ENCODE measurements at regions not wholly inside any gene's neighbourhood (a gene's known extent, or its start where the extent isn't known, plus 50 kb on each side); places are given as distances from the start of the nearest gene placed in this dataset.
"Not testable (repeated sequence)": the region's sequence is repeated elsewhere in the genome, so short reads cannot be mapped to it uniquely, and the experiment has no call there.

DNA sequence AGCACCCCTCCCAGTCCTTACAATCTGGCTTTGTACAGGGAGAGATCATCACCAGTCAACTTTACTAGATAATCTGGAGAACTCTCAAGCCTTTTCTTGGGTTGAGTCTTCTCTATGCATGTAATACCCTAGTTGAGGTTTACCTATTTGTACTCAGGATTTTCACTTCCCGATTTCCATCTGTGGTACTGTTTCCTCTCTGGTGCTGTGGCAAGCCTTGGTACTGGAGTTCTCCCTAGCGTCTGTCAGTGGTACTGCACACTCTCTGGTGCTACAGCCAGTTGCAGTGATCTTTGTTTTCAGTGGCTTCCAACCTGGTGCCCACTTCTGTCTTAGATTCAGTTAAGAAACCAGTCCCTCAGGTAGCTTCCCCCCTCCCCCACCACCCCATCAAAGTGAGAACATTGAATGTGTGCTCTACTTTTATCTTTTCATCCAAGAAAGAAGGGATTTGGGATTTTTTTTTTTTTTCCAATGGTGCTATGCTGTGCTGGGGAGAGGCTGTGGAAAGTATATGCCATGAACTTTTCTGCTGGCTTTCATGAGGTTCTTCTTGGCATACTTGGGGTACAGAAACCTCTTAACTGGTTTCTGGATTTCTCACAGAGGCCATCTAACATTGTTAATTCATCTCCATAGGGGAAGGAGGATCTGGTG lies 69.4 kb upstream of the EVL start:
- Mint-ChIP-seq H3K36me3 (no peaks in the 10 kb centered on the region), H3K27ac (no peak overlapping the region), H3K4me3 (no peak overlapping the region), H3K4me1 (peaks cover 8% of the 10 kb centered on the region), H3K9me3 (no peaks in the 10 kb centered on the region)
- ATAC-seq (peak; percentile 91), DNase-seq (ENCODE audit: low spot score in 2 of 2) (peak; percentile 40 to 78)

DNA sequence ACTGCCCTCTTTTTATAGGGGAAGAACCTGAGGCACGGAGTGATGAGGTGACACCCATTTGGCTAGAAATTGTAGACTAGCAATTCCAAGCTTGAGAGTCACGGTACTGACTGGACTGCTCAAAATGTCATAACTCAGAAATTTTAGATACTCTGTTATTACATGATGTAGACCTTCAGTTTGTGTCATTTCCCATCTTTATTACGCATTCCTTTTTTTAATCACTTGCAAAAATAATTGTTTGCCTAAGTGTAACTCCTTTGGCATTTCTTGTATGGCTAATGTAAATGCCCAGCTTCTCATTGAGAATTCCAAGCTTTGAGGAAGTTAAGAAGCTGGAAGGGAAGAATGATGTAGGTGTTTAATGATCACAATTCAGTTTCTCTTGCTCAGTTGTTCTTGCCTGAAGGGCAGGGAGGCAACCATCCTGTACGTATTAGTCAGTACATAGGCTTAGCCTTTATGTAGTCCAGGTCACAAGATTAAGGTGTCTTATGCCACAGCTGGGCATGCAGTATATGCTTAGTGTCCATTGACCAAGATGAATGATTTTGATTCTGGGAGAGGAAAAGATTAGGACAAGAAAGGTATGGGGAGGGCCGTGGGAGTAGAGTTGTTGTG lies 68.2 kb upstream of the EVL start:
- no peaks in the 10 kb centered on the region for H3K9me3 Mint-ChIP-seq
- H3K4me1 Mint-ChIP-seq: peaks cover 8% of the 10 kb centered on the region
- no peak overlapping the region for H3K4me3 Mint-ChIP-seq
- DNase-seq (ENCODE audit: low spot score in 2 of 2): no peak
- ATAC-seq: no peak
- no peak overlapping the region for H3K27ac Mint-ChIP-seq
- no peaks in the 10 kb centered on the region for H3K36me3 Mint-ChIP-seq

- DNase-seq (ENCODE audit: low spot score in 2 of 2); H3K4me3 Mint-ChIP-seq; H3K4me1 Mint-ChIP-seq; ATAC-seq; H3K9me3 Mint-ChIP-seq; H3K27ac Mint-ChIP-seq; H3K36me3 Mint-ChIP-seq: not testable (repeated sequence)
Observed at GRCh38 chr14:100000398-100000797, 64.8 kb upstream of the EVL start.

DNA sequence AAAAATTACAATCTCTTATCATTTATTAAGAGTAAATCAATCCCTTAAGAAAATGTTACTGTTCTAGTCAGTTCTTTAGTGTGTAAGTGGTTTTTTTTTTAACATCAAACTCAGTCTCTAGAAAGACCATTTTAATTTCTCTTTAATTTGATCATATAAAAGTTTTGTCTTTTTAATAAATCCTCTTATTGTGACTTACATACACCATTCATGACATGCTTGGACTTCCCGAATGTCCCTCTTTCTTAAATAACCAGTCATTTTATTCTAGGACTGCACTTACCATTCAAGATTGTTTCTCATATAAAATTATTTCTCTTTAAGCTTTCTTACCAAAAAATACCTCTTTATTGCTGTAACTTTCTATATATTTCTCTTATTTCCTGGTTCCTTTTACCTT lies 60.8 kb upstream of the EVL start:
- DNase-seq (ENCODE audit: low spot score in 2 of 2) (no peak), ATAC-seq (no peak)
- no peaks in the 10 kb centered on the region for H3K9me3 Mint-ChIP-seq
- H3K4me3 Mint-ChIP-seq: no peak overlapping the region
- no peak overlapping the region for H3K27ac Mint-ChIP-seq
- no peaks in the 10 kb centered on the region for H3K36me3 Mint-ChIP-seq
- H3K4me1 Mint-ChIP-seq: no peaks in the 10 kb centered on the region

DNA sequence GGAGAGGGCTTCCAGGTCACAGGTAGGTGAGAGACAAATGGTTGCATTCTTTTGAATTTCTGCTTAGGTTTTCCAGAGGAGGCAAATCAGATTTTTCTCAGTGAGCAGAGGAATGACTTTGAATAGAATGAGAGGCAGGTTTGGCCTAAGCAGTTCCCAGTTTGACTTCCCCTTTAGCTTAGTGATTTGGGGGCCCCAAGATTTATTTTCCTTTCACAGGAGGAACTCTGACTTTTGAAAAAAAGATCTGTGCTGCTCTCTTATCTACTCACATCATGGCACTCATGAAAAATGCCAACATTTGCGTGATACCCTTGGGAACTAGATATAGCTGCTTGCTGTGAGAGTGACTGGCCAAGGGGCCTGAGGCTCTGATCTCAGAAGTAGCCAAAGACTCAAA lies 58.0 kb upstream of the EVL start:
- DNase-seq (ENCODE audit: low spot score in 2 of 2): no peak
- Mint-ChIP-seq H3K4me1 (no peaks in the 10 kb centered on the region), H3K36me3 (no peaks in the 10 kb centered on the region), H3K27ac (no peak overlapping the region), H3K9me3 (no peaks in the 10 kb centered on the region), H3K4me3 (no peak overlapping the region)
- no peak for ATAC-seq

GRCh38 chr14:100009802-100010201 lies 55.4 kb upstream of the EVL start:
- not testable (repeated sequence) for DNase-seq (ENCODE audit: low spot score in 2 of 2); ATAC-seq; H3K9me3 Mint-ChIP-seq; H3K36me3 Mint-ChIP-seq; H3K4me3 Mint-ChIP-seq; H3K4me1 Mint-ChIP-seq; H3K27ac Mint-ChIP-seq

GRCh38 chr14:100010679-100011078 lies 54.5 kb upstream of the EVL start:
- H3K4me3 Mint-ChIP-seq: no peak overlapping the region
- no peak overlapping the region for H3K27ac Mint-ChIP-seq
- H3K36me3 Mint-ChIP-seq: no peaks in the 10 kb centered on the region
- ATAC-seq (no peak), DNase-seq (ENCODE audit: low spot score in 2 of 2) (no peak)
- no peaks in the 10 kb centered on the region for H3K4me1 Mint-ChIP-seq
- no peaks in the 10 kb centered on the region for H3K9me3 Mint-ChIP-seq

GRCh38 chr14:100011628-100012325 lies 53.4 kb upstream of the EVL start:
- no peaks in the 10 kb centered on the region for H3K36me3 Mint-ChIP-seq
- no peak overlapping the region for H3K27ac Mint-ChIP-seq
- DNase-seq (ENCODE audit: low spot score in 2 of 2) (no peak), ATAC-seq (no peak)
- H3K9me3 Mint-ChIP-seq: no peaks in the 10 kb centered on the region
- no peak overlapping the region for H3K4me3 Mint-ChIP-seq
- no peaks in the 10 kb centered on the region for H3K4me1 Mint-ChIP-seq

GRCh38 chr14:100012478-100013327 lies 52.5 kb upstream of the EVL start:
- Mint-ChIP-seq H3K9me3 (no peaks in the 10 kb centered on the region), H3K4me1 (no peaks in the 10 kb centered on the region), H3K27ac (no peak overlapping the region), H3K36me3 (no peaks in the 10 kb centered on the region), H3K4me3 (no peak overlapping the region)
- ATAC-seq: no peak
- no peak for DNase-seq (ENCODE audit: low spot score in 2 of 2)

GRCh38 chr14:100015251-100015655 lies 50.0 kb upstream of the EVL start:
- no peaks in the 10 kb centered on the region for H3K36me3 Mint-ChIP-seq
- no peak overlapping the region for H3K27ac Mint-ChIP-seq
- H3K9me3 Mint-ChIP-seq: no peaks in the 10 kb centered on the region
- H3K4me1 Mint-ChIP-seq: peaks cover 4% of the 10 kb centered on the region
- H3K4me3 Mint-ChIP-seq: no peak overlapping the region
- ATAC-seq (no peak), DNase-seq (ENCODE audit: low spot score in 2 of 2) (no peak)

Measured in stimulated activated effector memory CD8-positive, alpha-beta T cell treated with anti-CD3 and anti-CD28 coated beads, Interleukin-12 subunit alpha, Interleukin-12 subunit beta, amount 100 ng/mL, for 72 hours (primary cell).